CD14-positive monocyte (primary cell): ENCODE measurements at regions not wholly inside any gene's neighbourhood (a gene's known extent, or its start where the extent isn't known, plus 50 kb on each side); places are given as distances from the start of the nearest gene placed in this dataset.

Source experiments
- DNase-seq, 3 donors: peaks; one replicate each; pipeline ENCODE4 v3.0.0-alpha.2; 2011 to 2022
- H2AFZ ChIP-seq: 2 replicates; pipeline ENCODE4 v1.6.0; 2012; ENCODE audit warnings: mild to moderate bottlenecking, low read depth, low read length, inconsistent platforms; ENCODE audit not compliant: insufficient read depth, poor library complexity, severe bottlenecking
- H3K27ac ChIP-seq, 2 donors: 1 replicate in 1 of 2; 2 replicates in 1 of 2; pipeline ENCODE4 v1.5.1; 2012 to 2013; ENCODE audit warnings: low read length in 2 of 2, control low read depth in 1 of 2, inconsistent platforms in 1 of 2, low read depth in 1 of 2, mild to moderate bottlenecking in 1 of 2
- H3K27me3 ChIP-seq, 2 donors: one replicate each; pipeline versions ENCODE4 v1.6.0 to v1.6.1; 2011 to 2013; ENCODE audit warnings: low read length in 2 of 2; ENCODE audit not compliant: control insufficient read depth in 2 of 2, insufficient read depth in 2 of 2
- H3K36me3 ChIP-seq, 2 donors: replicated peaks in 1 of 2; 1 replicate in 1 of 2; 2 replicates in 1 of 2; pipeline versions ENCODE4 v1.5.1 to v1.6.1; 2012 to 2013; ENCODE audit warnings: low read length in 2 of 2, control low read depth in 1 of 2, inconsistent platforms in 1 of 2, mild to moderate bottlenecking in 1 of 2; ENCODE audit not compliant: insufficient read depth in 2 of 2, control insufficient read depth in 1 of 2
- H3K4me1 ChIP-seq, 2 donors: 1 replicate in 1 of 2; 2 replicates in 1 of 2; pipeline versions ENCODE4 v1.5.1 to v1.6.1; 2012 to 2013; ENCODE audit warnings: low read length in 2 of 2, control low read depth in 1 of 2, inconsistent platforms in 1 of 2, mild to moderate bottlenecking in 1 of 2, moderate library complexity in 1 of 2; ENCODE audit not compliant: insufficient read depth in 2 of 2, control insufficient read depth in 1 of 2
- H3K4me2 ChIP-seq: replicated peaks from 2 replicates; pipeline ENCODE3; 2012; ENCODE audit warnings: low read length, moderate library complexity, mild to moderate bottlenecking; ENCODE audit not compliant: poor library complexity, severe bottlenecking; ENCODE audit errors: extremely low read depth
- H3K4me3 ChIP-seq, 3 experiments: fragments of 200-600 bp in 1 of 3; sonication (generic) in 1 of 3; replicated peaks in 1 of 3; 1 replicate in 2 of 3; 2 replicates in 1 of 3; pipeline ENCODE4 v1.5.1; 2011 to 2013; ENCODE audit warnings: low read length in 3 of 3, mild to moderate bottlenecking in 3 of 3, control low read depth in 2 of 3, low read depth in 2 of 3, inconsistent platforms in 1 of 3, moderate library complexity in 1 of 3
- H3K79me2 ChIP-seq: 2 replicates; pipeline ENCODE4 v1.6.0; 2012; ENCODE audit warnings: mild to moderate bottlenecking, control low read depth, inconsistent platforms, low read length, moderate library complexity; ENCODE audit not compliant: insufficient read depth
- H3K9ac ChIP-seq: 2 replicates; pipeline ENCODE4 v1.6.0; 2017; ENCODE audit warnings: low read length, mild to moderate bottlenecking; ENCODE audit not compliant: insufficient read depth, poor library complexity, severe bottlenecking
- H3K9me3 ChIP-seq, 2 donors: replicated peaks in 1 of 2; 1 replicate in 1 of 2; 2 replicates in 1 of 2; pipeline versions ENCODE4 v1.5.1 to v1.6.1; 2012 to 2013; ENCODE audit warnings: low read length in 2 of 2, control low read depth in 1 of 2; ENCODE audit not compliant: control insufficient read depth in 1 of 2, insufficient read depth in 1 of 2
- H4K20me1 ChIP-seq: 2 replicates; pipeline ENCODE4 v1.6.0; 2012; ENCODE audit warnings: mild to moderate bottlenecking, low read length, control low read depth, moderate library complexity; ENCODE audit not compliant: insufficient read depth
- H3K27ac Mint-ChIP-seq, 7 donors: one replicate each; pipeline ENCODE4 v1.8.0; 2020; ENCODE audit warnings: mild to moderate bottlenecking in 7 of 7, mixed read lengths in 7 of 7, moderate library complexity in 6 of 7, inconsistent platforms in 2 of 7
- H3K27me3 Mint-ChIP-seq, 3 donors: one replicate each; pipeline ENCODE4 v1.8.0; 2021 to 2022; ENCODE audit warnings: low read depth in 3 of 3, mild to moderate bottlenecking in 3 of 3, mixed read lengths in 3 of 3, moderate library complexity in 3 of 3, inconsistent platforms in 1 of 3
- H3K36me3 Mint-ChIP-seq, 2 donors: one replicate each; pipeline ENCODE4 v1.8.0; 2020; ENCODE audit warnings: mixed read lengths in 2 of 2, inconsistent platforms in 1 of 2, mild to moderate bottlenecking in 1 of 2
- H3K4me1 Mint-ChIP-seq: one replicate; pipeline ENCODE4 v1.8.0; 2020; ENCODE audit warnings: mild to moderate bottlenecking, mixed read lengths
- H3K4me3 Mint-ChIP-seq, 2 donors: one replicate each; pipeline ENCODE4 v1.8.0; 2020; ENCODE audit warnings: mild to moderate bottlenecking in 2 of 2, mixed read lengths in 2 of 2, moderate library complexity in 1 of 2
- H3K9me3 Mint-ChIP-seq, 7 donors: one replicate each; pipeline ENCODE4 v1.8.0; 2020 to 2022; ENCODE audit warnings: mixed read lengths in 7 of 7, mild to moderate bottlenecking in 6 of 7, moderate library complexity in 6 of 7, inconsistent platforms in 2 of 7
- CTCF ChIP-seq: fragments of 200-600 bp; IDR thresholded peaks from one replicate; pipeline ENCODE4 v1.8.0; 2022; ENCODE audit warnings: antibody characterized with exemption, mild to moderate bottlenecking
- WGBS: methylation state at CpG from one replicate; pipeline ENCODE4 v1.1.5; 2013; ENCODE audit warnings: missing lambda C conversion rate; ENCODE audit not compliant: insufficient coverage; 5-methylcytosine and 5-hydroxymethylcytosine counted together
- intact Hi-C, 2 donors: fragments of 100-400 bp; cut with micrococcal nuclease; formaldehyde crosslinking; loops; one replicate each; pipeline versions ENCODE4 v1.15.0 to v1.15.1; 2023

- Histone ChIP-seq H3K9ac (no peak overlapping the region), H3K4me1 (no peaks in the 10 kb centered on the region), H3K4me2 (no peak overlapping the region), H3K79me2 (no peaks in the 10 kb centered on the region), H3K4me3 (no peak overlapping the region), H3K36me3 (no peaks in the 10 kb centered on the region), H4K20me1 (no peaks in the 10 kb centered on the region), H3K9me3 (no peaks in the 10 kb centered on the region), H3K27me3 (no peaks in the 10 kb centered on the region), H2AFZ (no peak overlapping the region), H3K27ac (no peak overlapping the region)
- 83% methylated on average over 1 of the region's 1 CpG for WGBS
- Mint-ChIP-seq H3K9me3 (peaks cover 0 to 10% (median 2%) of the 10 kb centered on the region in 7 donors), H3K4me1 (no peaks in the 10 kb centered on the region), H3K27ac (no peak overlapping the region), H3K27me3 (peaks cover 0 to 5% (median 0%) of the 10 kb centered on the region in 3 donors), H3K36me3 (no peaks in the 10 kb centered on the region), H3K4me3 (no peak overlapping the region)
- peak; percentile 3 to 4 (median 4) for DNase-seq
- intact Hi-C loops = no loop called here
- peak; percentile 54 for TF ChIP-seq CTCF
Observed at GRCh38 chr13:71320452-71320851, 546.6 kb downstream of the DACH1 start.

GRCh38 chr13:71316792-71317363 lies 550.1 kb downstream of the DACH1 start:
- H3K27ac Mint-ChIP-seq = no peak overlapping the region
- WGBS = no CpG with 5 or more reads among the region's 3 CpGs

More at GRCh38 chr13:71316792-71317363, 550.1 kb downstream of the DACH1 start:
- no peak for DNase-seq
- Mint-ChIP-seq H3K36me3 (no peaks in the 10 kb centered on the region), H3K4me1 (no peaks in the 10 kb centered on the region), H3K27me3 (peaks cover 0 to 1% (median 0%) of the 10 kb centered on the region in 3 donors), H3K9me3 (peaks cover 0 to 10% (median 2%) of the 10 kb centered on the region in 7 donors), H3K4me3 (no peak overlapping the region)
- H3K4me3 ChIP-seq = no peak overlapping the region
- no peak for TF ChIP-seq CTCF
- H3K4me1 ChIP-seq = no peaks in the 10 kb centered on the region
- no peaks in the 10 kb centered on the region for H3K27me3 ChIP-seq
- no peaks in the 10 kb centered on the region for H3K79me2 ChIP-seq
- H4K20me1 ChIP-seq = no peaks in the 10 kb centered on the region
- H3K36me3 ChIP-seq = no peaks in the 10 kb centered on the region
- no peaks in the 10 kb centered on the region for H3K9me3 ChIP-seq
- intact Hi-C loops = no loop called here
- H3K4me2 ChIP-seq = no peak overlapping the region
- no peak overlapping the region for H2AFZ ChIP-seq
- no peak overlapping the region for H3K27ac ChIP-seq
- no peak overlapping the region for H3K9ac ChIP-seq
